ENCODE measurements at regions not wholly inside any gene's neighbourhood (a gene's known extent, or its start where the extent isn't known, plus 50 kb on each side); places are given as distances from the start of the nearest gene placed in this dataset.

DNA sequence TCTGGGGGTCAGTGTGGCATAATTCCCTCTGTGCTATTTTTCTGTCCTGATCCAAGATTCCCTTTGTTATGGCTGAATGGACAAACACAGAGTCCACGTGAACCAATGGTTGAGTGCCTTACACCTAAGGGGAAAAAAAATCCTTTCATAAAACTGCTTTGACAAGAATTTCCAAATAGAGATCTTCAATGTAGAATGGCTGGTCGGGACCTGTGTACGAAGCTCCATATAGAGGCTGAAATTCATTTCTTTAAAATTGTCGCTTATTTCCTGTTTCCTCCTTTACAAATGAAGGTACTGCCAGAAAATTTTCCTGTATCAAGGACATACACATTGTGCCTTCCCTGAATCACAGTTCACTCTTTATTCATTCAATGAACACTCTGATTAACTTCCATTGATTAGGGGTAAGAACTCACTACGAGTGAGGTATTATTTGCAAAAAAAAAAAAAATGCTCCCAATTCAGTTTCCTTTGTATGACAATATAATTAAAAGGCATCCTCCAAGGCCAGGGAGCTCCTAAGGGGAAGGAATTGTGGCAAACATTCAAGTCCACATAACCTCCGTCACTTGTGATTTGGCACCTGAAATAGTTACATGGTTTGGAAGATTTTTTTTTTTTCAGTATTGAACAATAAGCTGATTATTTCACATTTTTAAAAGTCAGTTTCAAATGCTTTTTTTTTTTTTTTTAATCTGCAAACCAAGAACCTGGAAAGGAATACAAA is 293.8 kb downstream of the MEX3B start:
- TF ChIP-seq EZH2phosphoT487 (IDR thresholded peaks at IDR 0.05; ENCODE audit: low read depth, severe bottlenecking, unreplicated experiment), result no peak
- TF ChIP-seq, protein P1, sequence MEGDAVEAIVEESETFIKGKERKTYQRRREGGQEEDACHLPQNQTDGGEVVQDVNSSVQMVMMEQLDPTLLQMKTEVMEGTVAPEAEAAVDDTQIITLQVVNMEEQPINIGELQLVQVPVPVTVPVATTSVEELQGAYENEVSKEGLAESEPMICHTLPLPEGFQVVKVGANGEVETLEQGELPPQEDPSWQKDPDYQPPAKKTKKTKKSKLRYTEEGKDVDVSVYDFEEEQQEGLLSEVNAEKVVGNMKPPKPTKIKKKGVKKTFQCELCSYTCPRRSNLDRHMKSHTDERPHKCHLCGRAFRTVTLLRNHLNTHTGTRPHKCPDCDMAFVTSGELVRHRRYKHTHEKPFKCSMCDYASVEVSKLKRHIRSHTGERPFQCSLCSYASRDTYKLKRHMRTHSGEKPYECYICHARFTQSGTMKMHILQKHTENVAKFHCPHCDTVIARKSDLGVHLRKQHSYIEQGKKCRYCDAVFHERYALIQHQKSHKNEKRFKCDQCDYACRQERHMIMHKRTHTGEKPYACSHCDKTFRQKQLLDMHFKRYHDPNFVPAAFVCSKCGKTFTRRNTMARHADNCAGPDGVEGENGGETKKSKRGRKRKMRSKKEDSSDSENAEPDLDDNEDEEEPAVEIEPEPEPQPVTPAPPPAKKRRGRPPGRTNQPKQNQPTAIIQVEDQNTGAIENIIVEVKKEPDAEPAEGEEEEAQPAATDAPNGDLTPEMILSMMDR (IDR thresholded peaks at IDR 0.05; ENCODE audit: poor library complexity), result no peak

Measured in hepatocyte (in vitro differentiated cells).